HEK293 (cell line): ENCODE measurements at regions not wholly inside any gene's neighbourhood (a gene's known extent, or its start where the extent isn't known, plus 50 kb on each side); places are given as distances from the start of the nearest gene placed in this dataset.

ENCODE experiments used
- TCF7L2 ChIP-seq: IDR thresholded peaks from 2 replicates; pipeline ENCODE4 v1.6.1; 2011; ENCODE audit warnings: low read depth, mild to moderate bottlenecking, inconsistent platforms, low read length, moderate library complexity, borderline replicate concordance
- ZNF544 ChIP-seq: fragments of 450-650 bp; formaldehyde crosslinking; IDR thresholded peaks from 2 replicates; pipeline ENCODE4 v1.5.0; 2017; ENCODE audit warnings: missing biosample characterization, missing genetic modification characterization
- TF ChIP-seq, protein P1 (sequence below): IDR thresholded peaks from 2 replicates; pipeline ENCODE4 v1.6.1; 2011; ENCODE audit warnings: mild to moderate bottlenecking, low read depth, low read length, borderline replicate concordance
- TF ChIP-seq, protein P2 (sequence below): fragments of 450-650 bp; formaldehyde crosslinking; IDR thresholded peaks from 2 replicates; pipeline ENCODE4 v1.5.0; 2017; ENCODE audit warnings: missing biosample characterization, missing genetic modification characterization, borderline replicate concordance
- TF ChIP-seq, protein P3 (sequence below): fragments of 450-650 bp; formaldehyde crosslinking; IDR thresholded peaks from 2 replicates; pipeline ENCODE4 v1.5.1; 2016; ENCODE audit warnings: missing biosample characterization, missing genetic modification characterization

DNA sequence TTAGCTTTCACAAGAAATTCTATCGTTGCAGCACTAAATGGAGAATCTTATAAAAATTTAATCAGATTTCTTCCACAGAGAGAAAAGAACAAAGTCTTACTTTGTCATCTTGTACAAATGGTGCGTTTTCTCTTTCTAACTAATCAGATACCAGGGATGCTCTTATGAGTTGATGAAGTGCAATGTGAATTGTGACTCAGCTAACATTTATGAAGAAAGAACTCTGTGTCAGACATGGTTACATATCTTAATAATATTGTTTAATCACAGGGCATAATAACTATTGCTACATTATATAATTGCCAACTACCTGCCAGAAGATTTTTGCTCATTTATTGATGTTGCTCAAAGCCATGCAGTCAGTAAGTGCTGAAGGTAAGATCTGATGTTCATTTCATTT, 465.0 kb downstream of the CCDC85A start:
- TF ChIP-seq, protein P1, sequence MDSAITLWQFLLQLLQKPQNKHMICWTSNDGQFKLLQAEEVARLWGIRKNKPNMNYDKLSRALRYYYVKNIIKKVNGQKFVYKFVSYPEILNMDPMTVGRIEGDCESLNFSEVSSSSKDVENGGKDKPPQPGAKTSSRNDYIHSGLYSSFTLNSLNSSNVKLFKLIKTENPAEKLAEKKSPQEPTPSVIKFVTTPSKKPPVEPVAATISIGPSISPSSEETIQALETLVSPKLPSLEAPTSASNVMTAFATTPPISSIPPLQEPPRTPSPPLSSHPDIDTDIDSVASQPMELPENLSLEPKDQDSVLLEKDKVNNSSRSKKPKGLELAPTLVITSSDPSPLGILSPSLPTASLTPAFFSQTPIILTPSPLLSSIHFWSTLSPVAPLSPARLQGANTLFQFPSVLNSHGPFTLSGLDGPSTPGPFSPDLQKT, result no peak
- no peak for TF ChIP-seq TCF7L2
- TF ChIP-seq ZNF544, result no peak
- TF ChIP-seq, protein P2, sequence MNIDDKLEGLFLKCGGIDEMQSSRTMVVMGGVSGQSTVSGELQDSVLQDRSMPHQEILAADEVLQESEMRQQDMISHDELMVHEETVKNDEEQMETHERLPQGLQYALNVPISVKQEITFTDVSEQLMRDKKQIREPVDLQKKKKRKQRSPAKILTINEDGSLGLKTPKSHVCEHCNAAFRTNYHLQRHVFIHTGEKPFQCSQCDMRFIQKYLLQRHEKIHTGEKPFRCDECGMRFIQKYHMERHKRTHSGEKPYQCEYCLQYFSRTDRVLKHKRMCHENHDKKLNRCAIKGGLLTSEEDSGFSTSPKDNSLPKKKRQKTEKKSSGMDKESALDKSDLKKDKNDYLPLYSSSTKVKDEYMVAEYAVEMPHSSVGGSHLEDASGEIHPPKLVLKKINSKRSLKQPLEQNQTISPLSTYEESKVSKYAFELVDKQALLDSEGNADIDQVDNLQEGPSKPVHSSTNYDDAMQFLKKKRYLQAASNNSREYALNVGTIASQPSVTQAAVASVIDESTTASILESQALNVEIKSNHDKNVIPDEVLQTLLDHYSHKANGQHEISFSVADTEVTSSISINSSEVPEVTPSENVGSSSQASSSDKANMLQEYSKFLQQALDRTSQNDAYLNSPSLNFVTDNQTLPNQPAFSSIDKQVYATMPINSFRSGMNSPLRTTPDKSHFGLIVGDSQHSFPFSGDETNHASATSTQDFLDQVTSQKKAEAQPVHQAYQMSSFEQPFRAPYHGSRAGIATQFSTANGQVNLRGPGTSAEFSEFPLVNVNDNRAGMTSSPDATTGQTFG (tag by site-specific recombination), result no peak
- TF ChIP-seq, protein P3, sequence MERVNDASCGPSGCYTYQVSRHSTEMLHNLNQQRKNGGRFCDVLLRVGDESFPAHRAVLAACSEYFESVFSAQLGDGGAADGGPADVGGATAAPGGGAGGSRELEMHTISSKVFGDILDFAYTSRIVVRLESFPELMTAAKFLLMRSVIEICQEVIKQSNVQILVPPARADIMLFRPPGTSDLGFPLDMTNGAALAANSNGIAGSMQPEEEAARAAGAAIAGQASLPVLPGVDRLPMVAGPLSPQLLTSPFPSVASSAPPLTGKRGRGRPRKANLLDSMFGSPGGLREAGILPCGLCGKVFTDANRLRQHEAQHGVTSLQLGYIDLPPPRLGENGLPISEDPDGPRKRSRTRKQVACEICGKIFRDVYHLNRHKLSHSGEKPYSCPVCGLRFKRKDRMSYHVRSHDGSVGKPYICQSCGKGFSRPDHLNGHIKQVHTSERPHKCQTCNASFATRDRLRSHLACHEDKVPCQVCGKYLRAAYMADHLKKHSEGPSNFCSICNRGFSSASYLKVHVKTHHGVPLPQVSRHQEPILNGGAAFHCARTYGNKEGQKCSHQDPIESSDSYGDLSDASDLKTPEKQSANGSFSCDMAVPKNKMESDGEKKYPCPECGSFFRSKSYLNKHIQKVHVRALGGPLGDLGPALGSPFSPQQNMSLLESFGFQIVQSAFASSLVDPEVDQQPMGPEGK (tag by site-specific recombination), result no peak
